Left lung (tissue), 4 donors: ENCODE measurements at regions not wholly inside any gene's neighbourhood (a gene's known extent, or its start where the extent isn't known, plus 50 kb on each side); places are given as distances from the start of the nearest gene placed in this dataset.

Source experiments
- ATAC-seq: fragments of 200-7000 bp; cut with Tn5 transposase; one replicate; pipeline ENCODE4 v1.9.1; 2020; ENCODE audit warnings: moderate library complexity
- DNase-seq, 4 donors: peaks; one replicate each; pipeline ENCODE4 v3.0.0-alpha.2; 2013 to 2020
- H3K27ac ChIP-seq, 2 donors: fragments of 200-600 bp; sonication (generic) in 1 of 2; one replicate each; pipeline versions ENCODE4 v1.5.0 to v1.8.0; 2020 to 2021
- H3K27me3 ChIP-seq, 2 donors: fragments of 200-600 bp; sonication (generic) in 1 of 2; one replicate each; pipeline versions ENCODE4 v1.5.0 to v1.8.0; 2020 to 2021
- H3K36me3 ChIP-seq, 2 donors: fragments of 200-600 bp; sonication (generic) in 1 of 2; one replicate each; pipeline versions ENCODE4 v1.5.0 to v1.8.0; 2020 to 2021
- H3K4me1 ChIP-seq, 2 donors: fragments of 200-600 bp; one replicate each; pipeline ENCODE4 v1.8.0; 2021
- H3K4me3 ChIP-seq, 2 donors: fragments of 200-600 bp; sonication (generic) in 1 of 2; one replicate each; pipeline versions ENCODE4 v1.5.0 to v1.8.0; 2020 to 2021; ENCODE audit warnings: mild to moderate bottlenecking in 1 of 2
- H3K9me3 ChIP-seq, 2 donors: fragments of 200-600 bp; sonication (generic) in 1 of 2; one replicate each; pipeline versions ENCODE4 v1.5.0 to v1.8.0; 2020 to 2021
- intact Hi-C, 2 donors: fragments of 100-400 bp; cut with DNase I; formaldehyde crosslinking; loops; one replicate each; pipeline versions ENCODE4 v1.11.2 to v1.14.2; 2022
- TF ChIP-seq, protein P1 (sequence below), 2 donors: fragments of 200-600 bp; sonication (generic) in 1 of 2; IDR thresholded peaks; one replicate each; pipeline versions ENCODE4 v1.5.0 to v1.8.0; 2021; ENCODE audit warnings: antibody characterized with exemption in 2 of 2
- donor health status: DM: no; HTN: yes; CAD: no.
- donor health status: DM: no; HTN: no; CAD: no.

DNA sequence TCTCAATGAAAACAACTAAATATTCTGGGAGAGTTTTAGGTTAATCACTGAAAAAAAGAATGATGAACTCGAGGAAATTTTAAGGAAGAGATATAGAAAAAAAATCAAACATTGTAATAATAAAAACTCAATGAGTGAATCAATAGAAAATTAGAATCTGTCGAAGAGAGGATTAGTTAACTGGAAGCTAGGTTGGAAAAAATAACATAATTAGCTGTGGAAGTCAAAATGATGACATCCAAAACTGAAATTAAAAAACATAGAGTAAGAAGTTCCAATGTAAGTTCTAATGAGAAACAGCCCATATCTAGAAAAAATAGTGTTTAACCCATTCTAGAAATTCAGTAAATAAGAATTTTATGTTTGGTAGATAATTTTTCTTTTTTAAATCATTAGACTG, 299.3 kb upstream of the RARB start:
- DNase-seq (no peak), ATAC-seq (no peak)
- no peaks in the 10 kb centered on the region for H3K4me1 ChIP-seq
- H3K27me3 ChIP-seq, result no peaks in the 10 kb centered on the region
- H3K27ac ChIP-seq, result no peak overlapping the region
- TF ChIP-seq, protein P1, sequence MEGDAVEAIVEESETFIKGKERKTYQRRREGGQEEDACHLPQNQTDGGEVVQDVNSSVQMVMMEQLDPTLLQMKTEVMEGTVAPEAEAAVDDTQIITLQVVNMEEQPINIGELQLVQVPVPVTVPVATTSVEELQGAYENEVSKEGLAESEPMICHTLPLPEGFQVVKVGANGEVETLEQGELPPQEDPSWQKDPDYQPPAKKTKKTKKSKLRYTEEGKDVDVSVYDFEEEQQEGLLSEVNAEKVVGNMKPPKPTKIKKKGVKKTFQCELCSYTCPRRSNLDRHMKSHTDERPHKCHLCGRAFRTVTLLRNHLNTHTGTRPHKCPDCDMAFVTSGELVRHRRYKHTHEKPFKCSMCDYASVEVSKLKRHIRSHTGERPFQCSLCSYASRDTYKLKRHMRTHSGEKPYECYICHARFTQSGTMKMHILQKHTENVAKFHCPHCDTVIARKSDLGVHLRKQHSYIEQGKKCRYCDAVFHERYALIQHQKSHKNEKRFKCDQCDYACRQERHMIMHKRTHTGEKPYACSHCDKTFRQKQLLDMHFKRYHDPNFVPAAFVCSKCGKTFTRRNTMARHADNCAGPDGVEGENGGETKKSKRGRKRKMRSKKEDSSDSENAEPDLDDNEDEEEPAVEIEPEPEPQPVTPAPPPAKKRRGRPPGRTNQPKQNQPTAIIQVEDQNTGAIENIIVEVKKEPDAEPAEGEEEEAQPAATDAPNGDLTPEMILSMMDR (IDR thresholded peaks at IDR 0.05), result no peak
- peaks cover 0 to 42% of the 10 kb centered on the region in 2 donors for H3K9me3 ChIP-seq
- intact Hi-C loops, result no loop called here
- no peak overlapping the region for H3K4me3 ChIP-seq
- no peaks in the 10 kb centered on the region for H3K36me3 ChIP-seq

DNA sequence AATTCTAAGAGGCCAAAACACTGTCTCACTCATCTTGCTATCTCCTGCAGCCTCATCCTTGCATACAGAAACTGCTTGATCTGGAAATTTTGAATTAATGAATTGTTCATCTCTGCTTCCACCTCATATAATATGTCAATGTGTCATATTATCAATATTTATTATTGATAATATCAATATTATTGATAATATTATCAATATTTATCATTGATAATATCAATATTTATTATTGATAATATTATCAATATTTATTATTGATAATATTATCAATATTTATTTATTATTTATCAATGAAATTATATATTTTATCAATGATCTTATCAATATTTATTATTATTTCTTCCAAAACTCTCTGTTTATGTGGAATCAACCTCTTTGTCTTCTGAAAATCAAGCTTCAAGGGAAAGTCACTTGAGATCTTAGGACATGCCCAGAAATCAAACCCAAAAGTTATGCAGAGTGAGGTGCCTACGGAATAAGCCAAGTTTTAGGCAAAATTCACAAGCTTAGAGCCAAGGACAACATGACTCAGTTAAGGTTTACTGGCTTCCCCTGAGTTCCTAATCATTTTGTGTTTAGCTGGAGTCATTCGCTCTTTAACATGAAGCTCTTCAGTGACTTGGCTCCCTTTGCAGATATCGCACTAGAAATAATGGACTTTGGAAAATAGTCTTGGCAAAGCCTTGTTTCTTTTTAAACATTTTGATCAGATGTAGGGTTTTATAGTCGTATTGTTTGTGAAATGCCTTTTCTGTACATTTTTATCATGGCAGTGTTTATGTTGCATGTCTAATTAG, 297.1 kb upstream of the RARB start:
- TF ChIP-seq, protein P1 (IDR thresholded peaks at IDR 0.05), result no peak
- Histone ChIP-seq H3K27me3 (no peaks in the 10 kb centered on the region), H3K36me3 (no peaks in the 10 kb centered on the region), H3K4me1 (no peaks in the 10 kb centered on the region), H3K27ac (no peak overlapping the region), H3K4me3 (no peak overlapping the region), H3K9me3 (peaks cover 0 to 42% of the 10 kb centered on the region in 2 donors)
- DNase-seq, result peak in 2 of 4 donors; percentile 61 to 66
- ATAC-seq, result no peak
- intact Hi-C loops, result no loop called here

DNA sequence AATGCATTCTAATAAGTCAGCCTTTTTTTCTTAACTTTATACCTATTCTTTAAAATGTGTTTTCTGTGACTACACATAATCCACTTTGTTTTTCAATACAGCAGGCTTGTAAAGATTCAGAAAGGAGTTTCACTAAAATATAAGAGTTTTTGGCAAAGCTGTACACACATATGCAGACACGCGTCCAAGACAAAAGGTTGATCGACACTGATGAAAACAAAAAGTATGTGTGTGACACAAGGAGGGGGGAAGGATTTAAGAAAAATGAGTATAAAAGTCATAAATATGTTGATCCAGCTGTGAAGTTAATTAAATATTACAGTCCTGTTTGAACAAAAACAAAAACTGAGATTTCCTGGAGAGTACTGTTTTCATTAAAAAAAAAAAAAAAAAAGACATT, 294.5 kb upstream of the RARB start:
- Histone ChIP-seq H3K27me3 (no peaks in the 10 kb centered on the region), H3K4me1 (no peaks in the 10 kb centered on the region), H3K4me3 (no peak overlapping the region), H3K36me3 (no peaks in the 10 kb centered on the region), H3K27ac (no peak overlapping the region), H3K9me3 (peaks cover 0 to 24% of the 10 kb centered on the region in 2 donors)
- no peak for DNase-seq
- ATAC-seq, result no peak
- TF ChIP-seq, protein P1 (IDR thresholded peaks at IDR 0.05), result no peak
- intact Hi-C loops, result no loop called here

DNA sequence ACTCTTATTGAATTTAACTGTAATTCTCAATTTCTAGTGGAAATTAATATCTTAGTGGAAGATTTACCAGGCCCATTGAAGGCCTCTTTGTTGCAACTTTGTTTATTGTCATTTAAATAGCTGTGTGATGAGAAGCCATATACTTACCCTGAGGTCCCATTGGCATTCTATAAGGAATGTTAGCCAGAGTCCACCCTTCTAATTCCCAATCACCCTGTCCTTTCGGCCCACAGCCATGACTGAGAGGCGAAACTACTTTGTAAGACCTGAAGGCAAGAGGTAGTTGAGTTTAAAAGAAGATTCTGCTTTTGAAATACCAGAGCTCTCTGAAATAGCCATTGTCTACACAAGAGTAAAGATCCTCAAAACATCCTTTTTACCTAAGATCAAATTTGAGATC, 290.5 kb upstream of the RARB start:
- Histone ChIP-seq H3K27me3 (no peaks in the 10 kb centered on the region), H3K4me3 (no peak overlapping the region)
- ATAC-seq, result no peak

DNA sequence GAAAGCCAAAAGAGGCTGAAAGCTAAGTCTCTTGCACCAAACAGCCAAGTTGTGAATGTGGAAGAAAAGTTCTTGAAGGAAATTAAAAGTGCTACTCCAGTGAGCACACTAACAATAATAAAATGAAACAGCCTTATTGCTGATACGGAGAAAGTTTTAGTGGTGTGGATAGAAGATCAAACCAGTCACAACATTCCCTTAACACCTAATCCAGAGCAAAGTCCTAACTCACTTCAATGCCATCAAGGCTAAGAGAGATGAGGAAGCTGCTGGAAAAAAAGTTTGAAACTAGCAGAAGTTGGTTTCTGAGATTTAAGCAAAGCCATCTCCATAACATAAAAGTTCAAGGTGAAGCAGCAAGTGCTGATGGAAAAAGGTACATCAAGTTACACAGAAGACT, 288.8 kb upstream of the RARB start:
- H3K27ac ChIP-seq, result no peak overlapping the region
- peaks cover 0 to 10% of the 10 kb centered on the region in 2 donors for H3K9me3 ChIP-seq
- H3K27me3 ChIP-seq, result no peaks in the 10 kb centered on the region
- intact Hi-C loops, result no loop called here
- DNase-seq (no peak), ATAC-seq (no peak)
- H3K36me3 ChIP-seq, result no peaks in the 10 kb centered on the region
- H3K4me3 ChIP-seq, result no peak overlapping the region
- TF ChIP-seq, protein P1 (IDR thresholded peaks at IDR 0.05), result no peak
- H3K4me1 ChIP-seq, result no peaks in the 10 kb centered on the region

More for the DNA sequence above, 290.5 kb upstream of the RARB start:
- Histone ChIP-seq H3K27ac (no peak overlapping the region), H3K9me3 (peaks cover 0 to 10% of the 10 kb centered on the region in 2 donors), H3K4me1 (no peaks in the 10 kb centered on the region), H3K36me3 (no peaks in the 10 kb centered on the region)
- TF ChIP-seq, protein P1 (IDR thresholded peaks at IDR 0.05), result no peak
- intact Hi-C loops, result no loop called here
- no peak for DNase-seq
